SK-N-SH (cell line): ENCODE measurements at regions not wholly inside any gene's neighbourhood (a gene's known extent, or its start where the extent isn't known, plus 50 kb on each side); places are given as distances from the start of the nearest gene placed in this dataset.

Experiments used
- CTCF ChIA-PET: fragments of 300-600, 350-600 bp; formaldehyde crosslinking; extraction: SDS; loops from one replicate; lab custom pipeline; 2021; lab: Yijun Ruan, JAX
- POLR2A ChIA-PET: fragments of 350-600 bp; sonication (Branson Sonifier 250); formaldehyde crosslinking; extraction: SDS; loops from one replicate; lab custom pipeline; 2020; ENCODE audit warnings: antibody characterized with exemption, inconsistent platforms; lab: Yijun Ruan, JAX
- DNase-seq: peaks from one replicate; pipeline ENCODE4 v3.0.0; 2012
- H2AFZ ChIP-seq: fragments of 200-600 bp; sonication (generic); 2 replicates; pipeline ENCODE4 v1.8.1; 2016; ENCODE audit warnings: antibody characterized with exemption, mild to moderate bottlenecking, low read depth
- H3F3A ChIP-seq: fragments of 200-600 bp; sonication (generic); replicated peaks from 2 replicates; pipeline ENCODE3; 2016; ENCODE audit warnings: antibody characterized with exemption, mild to moderate bottlenecking; ENCODE audit not compliant: insufficient read depth
- H3K27ac ChIP-seq, 2 experiments: fragments of 200-500 bp in 1 of 2; fragments of 200-600 bp in 1 of 2; sonication (Bioruptor generic) in 1 of 2; sonication (generic), shearing (Covaris generic) in 1 of 2; 2 replicates each; pipeline versions ENCODE4 v1.5.1 to v1.6.1; 2014 to 2016; ENCODE audit warnings: low read depth in 2 of 2, inconsistent platforms in 1 of 2, low read length in 1 of 2, mild to moderate bottlenecking in 1 of 2, mixed read lengths in 1 of 2
- H3K27me3 ChIP-seq: fragments of 200-600 bp; sonication (generic), shearing (Covaris generic); 2 replicates; pipeline ENCODE4 v1.6.1; 2016; ENCODE audit warnings: mixed run types; ENCODE audit not compliant: insufficient read depth
- H3K36me3 ChIP-seq, 2 experiments: fragments of 200-500 bp in 1 of 2; fragments of 200-600 bp in 1 of 2; sonication (Bioruptor generic) in 1 of 2; sonication (generic) in 1 of 2; replicated peaks in 1 of 2; 2 replicates each; pipeline versions ENCODE3 to v1.5.1; 2014 to 2016; ENCODE audit warnings: low read length in 1 of 2, mild to moderate bottlenecking in 1 of 2; ENCODE audit not compliant: insufficient read depth in 2 of 2, control insufficient read depth in 1 of 2
- H3K4me1 ChIP-seq, 2 experiments: fragments of 200-500 bp in 1 of 2; fragments of 200-600 bp in 1 of 2; sonication (Bioruptor generic) in 1 of 2; sonication (generic), shearing (Covaris generic) in 1 of 2; 2 replicates each; pipeline versions ENCODE4 v1.5.1 to v1.6.1; 2014 to 2016; ENCODE audit warnings: low read depth in 1 of 2, low read length in 1 of 2, mixed run types in 1 of 2; ENCODE audit not compliant: insufficient read depth in 2 of 2, control insufficient read depth in 1 of 2
- H3K4me2 ChIP-seq: fragments of 200-600 bp; sonication (generic), shearing (Covaris generic); 2 replicates; pipeline ENCODE4 v1.6.1; 2017; ENCODE audit warnings: mixed run types
- H3K4me3 ChIP-seq, 2 experiments: fragments of 200-500 bp in 1 of 2; fragments of 200-600 bp in 1 of 2; sonication (Bioruptor generic) in 1 of 2; sonication (generic), shearing (Covaris generic) in 1 of 2; 2 replicates each; pipeline versions ENCODE4 v1.5.1 to v1.8.1; 2014 to 2016; ENCODE audit warnings: low read depth in 2 of 2, inconsistent platforms in 1 of 2, low read length in 1 of 2, mild to moderate bottlenecking in 1 of 2, mixed read lengths in 1 of 2, moderate library complexity in 1 of 2
- H3K79me2 ChIP-seq: fragments of 200-600 bp; sonication (generic); 2 replicates; pipeline ENCODE4 v1.8.1; 2017; ENCODE audit warnings: mild to moderate bottlenecking; ENCODE audit not compliant: insufficient read depth
- H3K9ac ChIP-seq: fragments of 200-600 bp; sonication (generic); 2 replicates; pipeline ENCODE4 v1.6.1; 2017; ENCODE audit warnings: mixed run types
- H3K9me2 ChIP-seq: fragments of 200-600 bp; sonication (generic); 2 replicates; pipeline ENCODE4 v1.6.1; 2017; ENCODE audit warnings: mixed run types
- H3K9me3 ChIP-seq: fragments of 200-600 bp; sonication (generic); 2 replicates; pipeline ENCODE4 v1.6.1; 2017; ENCODE audit warnings: mixed run types, mild to moderate bottlenecking, moderate library complexity
- H4K20me1 ChIP-seq: fragments of 200-600 bp; sonication (generic); 2 replicates; pipeline ENCODE4 v1.6.1; 2017; ENCODE audit warnings: mild to moderate bottlenecking, mixed run types; ENCODE audit not compliant: insufficient read depth
- CHD2 ChIP-seq: fragments of 150-350 bp; IDR thresholded peaks from 2 replicates; pipeline ENCODE4 v1.6.1; 2018; ENCODE audit warnings: low read length; ENCODE audit not compliant: partially characterized antibody
- EP300 ChIP-seq, 2 experiments: IDR thresholded peaks; 2 replicates each; pipeline versions ENCODE4 v1.4.0 to v1.6.1; 2012; ENCODE audit warnings: borderline replicate concordance in 1 of 2, low read depth in 1 of 2, low read length in 1 of 2
- GABPA ChIP-seq: IDR thresholded peaks from 2 replicates; pipeline ENCODE4 v1.4.0; 2012; ENCODE audit warnings: low read depth, mild to moderate bottlenecking
- MEF2A ChIP-seq: IDR thresholded peaks from 2 replicates; pipeline ENCODE4 v1.4.0; 2012; ENCODE audit warnings: low read depth, borderline replicate concordance
- MXI1 ChIP-seq: IDR thresholded peaks from 2 replicates; pipeline ENCODE4 v1.6.1; 2012; ENCODE audit warnings: mild to moderate bottlenecking, low read depth, low read length, improper control_type of control experiment
- NRF1 ChIP-seq: IDR thresholded peaks from 2 replicates; pipeline ENCODE4 v1.6.1; 2012; ENCODE audit warnings: low read depth, mild to moderate bottlenecking, low read length
- SMC3 ChIP-seq: IDR thresholded peaks from 2 replicates; pipeline ENCODE4 v1.6.1; 2012; ENCODE audit warnings: low read depth, low read length, improper control_type of control experiment
- TCF12 ChIP-seq: IDR thresholded peaks from 2 replicates; pipeline ENCODE4 v1.4.0; 2012
- WGBS: methylation state at CpG from one replicate; pipeline ENCODE4 v1.1.6; 2017; ENCODE audit warnings: low lambda C conversion rate; 5-methylcytosine and 5-hydroxymethylcytosine counted together
- TF ChIP-seq, protein P1 (sequence below): IDR thresholded peaks from 2 replicates; pipeline ENCODE4 v1.4.0; 2012; ENCODE audit warnings: low read depth
- TF ChIP-seq, protein P2 (sequence below): fragments of 150-350 bp; IDR thresholded peaks from 2 replicates; pipeline ENCODE4 v1.6.1; 2017; ENCODE audit warnings: antibody characterized with exemption, low read length, low read depth, borderline replicate concordance
- TF ChIP-seq, protein P3 (sequence below): fragments of 150-350 bp; IDR thresholded peaks from 2 replicates; pipeline ENCODE4 v1.6.1; 2016; ENCODE audit warnings: mild to moderate bottlenecking, low read depth, low read length
- TF ChIP-seq, protein P4 (sequence below): IDR thresholded peaks from 2 replicates; pipeline ENCODE4 v1.6.1; 2012; ENCODE audit warnings: mild to moderate bottlenecking, low read depth, low read length, moderate library complexity
- TF ChIP-seq, protein P5 (sequence below): IDR thresholded peaks from 2 replicates; pipeline ENCODE4 v1.4.0; 2012; ENCODE audit warnings: low read depth, borderline replicate concordance

DNA sequence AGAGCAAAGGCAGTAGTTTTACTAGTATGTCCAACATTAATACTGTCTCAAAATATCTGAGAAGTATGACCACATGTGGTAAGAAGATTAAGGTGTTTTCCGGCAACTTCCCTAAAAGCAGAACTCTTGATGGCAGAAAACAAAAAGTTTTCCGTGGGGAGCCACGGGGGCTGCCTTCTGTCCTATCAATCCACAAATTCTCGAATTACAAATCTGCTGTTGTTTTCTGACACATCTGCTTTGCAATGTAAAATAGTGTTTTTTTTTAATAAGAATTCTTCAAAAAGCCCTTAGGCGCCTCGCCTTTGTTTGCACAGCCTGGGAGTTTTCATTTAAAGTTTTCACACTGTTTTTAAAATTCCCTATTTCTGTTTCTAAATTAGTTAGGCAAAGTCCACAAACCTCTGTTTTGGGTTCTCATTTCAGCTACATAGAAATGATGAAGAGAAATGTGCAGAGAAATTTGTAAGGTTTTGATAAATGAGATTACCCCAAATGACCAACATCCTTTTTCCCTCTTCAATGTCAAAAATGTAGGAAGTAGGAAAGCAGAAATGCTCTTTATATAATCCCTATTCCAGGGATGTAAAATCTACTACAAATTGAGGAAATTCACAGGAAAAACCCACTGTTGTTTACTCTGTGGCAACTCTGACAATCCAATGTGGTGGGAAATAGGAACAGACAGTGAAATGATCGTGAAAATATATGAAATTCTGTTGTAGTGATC lies 385.8 kb downstream of the ZEB2 start (continued):
- TF ChIP-seq, protein P1, sequence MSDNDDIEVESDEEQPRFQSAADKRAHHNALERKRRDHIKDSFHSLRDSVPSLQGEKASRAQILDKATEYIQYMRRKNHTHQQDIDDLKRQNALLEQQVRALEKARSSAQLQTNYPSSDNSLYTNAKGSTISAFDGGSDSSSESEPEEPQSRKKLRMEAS: no peak
- no peak for TF ChIP-seq SMC3
- no peak for TF ChIP-seq MEF2A
- TF ChIP-seq, protein P2, sequence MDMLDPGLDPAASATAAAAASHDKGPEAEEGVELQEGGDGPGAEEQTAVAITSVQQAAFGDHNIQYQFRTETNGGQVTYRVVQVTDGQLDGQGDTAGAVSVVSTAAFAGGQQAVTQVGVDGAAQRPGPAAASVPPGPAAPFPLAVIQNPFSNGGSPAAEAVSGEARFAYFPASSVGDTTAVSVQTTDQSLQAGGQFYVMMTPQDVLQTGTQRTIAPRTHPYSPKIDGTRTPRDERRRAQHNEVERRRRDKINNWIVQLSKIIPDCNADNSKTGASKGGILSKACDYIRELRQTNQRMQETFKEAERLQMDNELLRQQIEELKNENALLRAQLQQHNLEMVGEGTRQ: no peak

DNA sequence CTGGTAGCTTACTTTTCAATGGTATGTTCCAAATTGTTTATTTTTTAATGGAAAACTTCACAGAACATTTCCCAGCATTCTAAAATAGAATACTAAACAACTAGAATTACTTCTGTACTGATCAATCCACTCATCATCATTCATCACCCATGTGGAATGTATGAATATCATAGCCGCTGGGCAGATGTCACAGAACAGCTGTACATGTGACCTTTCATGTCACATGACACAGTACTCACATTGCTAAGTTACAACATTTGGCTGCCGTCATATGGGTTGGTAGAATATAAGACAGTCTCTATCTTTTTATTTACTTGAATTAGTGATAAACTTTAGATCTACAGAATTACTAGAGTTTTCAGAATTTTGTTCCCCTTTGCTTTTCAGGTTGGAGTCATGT lies 387.6 kb downstream of the ZEB2 start:
- no peak overlapping the region for H3K4me3 ChIP-seq
- H3K9ac ChIP-seq: no peak overlapping the region
- no peaks in the 10 kb centered on the region; a peak in 1 of 4 replicates for H3K4me1 ChIP-seq
- no peak overlapping the region for H3K27ac ChIP-seq
- no peaks in the 10 kb centered on the region for H3K9me3 ChIP-seq
- H3K36me3 ChIP-seq: no peaks in the 10 kb centered on the region
- no peaks in the 10 kb centered on the region for H3K9me2 ChIP-seq
- TF ChIP-seq CHD2: no peak
- no peak for TF ChIP-seq TCF12
- no peak for TF ChIP-seq MXI1
- TF ChIP-seq, protein P1: no peak
- TF ChIP-seq GABPA: no peak
- TF ChIP-seq MEF2A: no peak
- TF ChIP-seq NRF1: no peak
- TF ChIP-seq, protein P3, sequence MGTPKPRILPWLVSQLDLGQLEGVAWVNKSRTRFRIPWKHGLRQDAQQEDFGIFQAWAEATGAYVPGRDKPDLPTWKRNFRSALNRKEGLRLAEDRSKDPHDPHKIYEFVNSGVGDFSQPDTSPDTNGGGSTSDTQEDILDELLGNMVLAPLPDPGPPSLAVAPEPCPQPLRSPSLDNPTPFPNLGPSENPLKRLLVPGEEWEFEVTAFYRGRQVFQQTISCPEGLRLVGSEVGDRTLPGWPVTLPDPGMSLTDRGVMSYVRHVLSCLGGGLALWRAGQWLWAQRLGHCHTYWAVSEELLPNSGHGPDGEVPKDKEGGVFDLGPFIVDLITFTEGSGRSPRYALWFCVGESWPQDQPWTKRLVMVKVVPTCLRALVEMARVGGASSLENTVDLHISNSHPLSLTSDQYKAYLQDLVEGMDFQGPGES: no peak
- TF ChIP-seq, protein P4, sequence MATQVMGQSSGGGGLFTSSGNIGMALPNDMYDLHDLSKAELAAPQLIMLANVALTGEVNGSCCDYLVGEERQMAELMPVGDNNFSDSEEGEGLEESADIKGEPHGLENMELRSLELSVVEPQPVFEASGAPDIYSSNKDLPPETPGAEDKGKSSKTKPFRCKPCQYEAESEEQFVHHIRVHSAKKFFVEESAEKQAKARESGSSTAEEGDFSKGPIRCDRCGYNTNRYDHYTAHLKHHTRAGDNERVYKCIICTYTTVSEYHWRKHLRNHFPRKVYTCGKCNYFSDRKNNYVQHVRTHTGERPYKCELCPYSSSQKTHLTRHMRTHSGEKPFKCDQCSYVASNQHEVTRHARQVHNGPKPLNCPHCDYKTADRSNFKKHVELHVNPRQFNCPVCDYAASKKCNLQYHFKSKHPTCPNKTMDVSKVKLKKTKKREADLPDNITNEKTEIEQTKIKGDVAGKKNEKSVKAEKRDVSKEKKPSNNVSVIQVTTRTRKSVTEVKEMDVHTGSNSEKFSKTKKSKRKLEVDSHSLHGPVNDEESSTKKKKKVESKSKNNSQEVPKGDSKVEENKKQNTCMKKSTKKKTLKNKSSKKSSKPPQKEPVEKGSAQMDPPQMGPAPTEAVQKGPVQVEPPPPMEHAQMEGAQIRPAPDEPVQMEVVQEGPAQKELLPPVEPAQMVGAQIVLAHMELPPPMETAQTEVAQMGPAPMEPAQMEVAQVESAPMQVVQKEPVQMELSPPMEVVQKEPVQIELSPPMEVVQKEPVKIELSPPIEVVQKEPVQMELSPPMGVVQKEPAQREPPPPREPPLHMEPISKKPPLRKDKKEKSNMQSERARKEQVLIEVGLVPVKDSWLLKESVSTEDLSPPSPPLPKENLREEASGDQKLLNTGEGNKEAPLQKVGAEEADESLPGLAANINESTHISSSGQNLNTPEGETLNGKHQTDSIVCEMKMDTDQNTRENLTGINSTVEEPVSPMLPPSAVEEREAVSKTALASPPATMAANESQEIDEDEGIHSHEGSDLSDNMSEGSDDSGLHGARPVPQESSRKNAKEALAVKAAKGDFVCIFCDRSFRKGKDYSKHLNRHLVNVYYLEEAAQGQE: no peak
- TF ChIP-seq, protein P5, sequence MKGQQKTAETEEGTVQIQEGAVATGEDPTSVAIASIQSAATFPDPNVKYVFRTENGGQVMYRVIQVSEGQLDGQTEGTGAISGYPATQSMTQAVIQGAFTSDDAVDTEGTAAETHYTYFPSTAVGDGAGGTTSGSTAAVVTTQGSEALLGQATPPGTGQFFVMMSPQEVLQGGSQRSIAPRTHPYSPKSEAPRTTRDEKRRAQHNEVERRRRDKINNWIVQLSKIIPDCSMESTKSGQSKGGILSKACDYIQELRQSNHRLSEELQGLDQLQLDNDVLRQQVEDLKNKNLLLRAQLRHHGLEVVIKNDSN: no peak
- TF ChIP-seq EP300 (IDR thresholded peaks at IDR 0.05; ENCODE audit: borderline replicate concordance in 1 of 2, low read depth in 1 of 2, low read length in 1 of 2): no peak
- TF ChIP-seq, protein P2: no peak
- no peak for TF ChIP-seq SMC3
- DNase-seq: no peak
- 91% methylated on average over 2 of the region's 2 CpGs for WGBS
- CTCF ChIA-PET: interaction anchor here (0.6 kb wide), 1 partner anchor 84 kb away, joined by 3 read pairs; no protein-coding TSS in a partner anchor
- H2AFZ ChIP-seq: no peak overlapping the region
- POLR2A ChIA-PET: no interaction called here
- H3K4me2 ChIP-seq: no peak overlapping the region
- H3F3A ChIP-seq: no peaks in the 10 kb centered on the region
- H3K79me2 ChIP-seq: no peaks in the 10 kb centered on the region
- no peaks in the 10 kb centered on the region for H4K20me1 ChIP-seq
- H3K27me3 ChIP-seq: no peaks in the 10 kb centered on the region
